MCF 10A (cell line): ENCODE measurements at regions not wholly inside any gene's neighbourhood (a gene's known extent, or its start where the extent isn't known, plus 50 kb on each side); places are given as distances from the start of the nearest gene placed in this dataset.

Experiments
- BruUV-seq: library from RNA; stranded (reverse); fragments of 400-500 nt; replicated peaks from 2 replicates; lab custom pipeline; 2021; lab: Mats Ljungman, UMichigan
- CTCF ChIA-PET: fragments of 300-600 bp; sonication (Branson Sonifier 250); formaldehyde crosslinking; extraction: SDS; loops from one replicate; lab custom pipeline; 2021; ENCODE audit warnings: antibody characterized with exemption, inconsistent platforms; lab: Yijun Ruan, JAX
- POLR2A ChIA-PET: fragments of 300-600, 350-650 bp; sonication (Branson Sonifier 250); formaldehyde crosslinking; extraction: SDS; loops from one replicate; lab custom pipeline; 2020; ENCODE audit warnings: antibody characterized with exemption, inconsistent platforms; lab: Yijun Ruan, JAX
- DNase-seq: peaks from one replicate; pipeline ENCODE4 v3.0.0-alpha.2; 2018; ENCODE audit not compliant: unreplicated experiment
- H3K27ac Mint-ChIP-seq: one replicate; pipeline ENCODE4 v1.8.0; 2022; ENCODE audit warnings: mild to moderate bottlenecking, low read depth, mixed read lengths; ENCODE audit not compliant: unreplicated experiment
- H3K27me3 Mint-ChIP-seq: one replicate; pipeline ENCODE4 v1.8.0; 2022; ENCODE audit warnings: mixed read lengths; ENCODE audit not compliant: insufficient read depth, unreplicated experiment
- H3K36me3 Mint-ChIP-seq: one replicate; pipeline ENCODE4 v1.8.0; 2022; ENCODE audit warnings: mild to moderate bottlenecking, moderate library complexity, mixed read lengths; ENCODE audit not compliant: insufficient read depth, unreplicated experiment
- H3K4me1 Mint-ChIP-seq: one replicate; pipeline ENCODE4 v1.8.0; 2022; ENCODE audit warnings: mixed read lengths; ENCODE audit not compliant: insufficient read depth, unreplicated experiment
- H3K4me3 Mint-ChIP-seq: one replicate; pipeline ENCODE4 v1.8.0; 2022; ENCODE audit warnings: mild to moderate bottlenecking, moderate library complexity, mixed read lengths; ENCODE audit not compliant: unreplicated experiment
- H3K9me3 Mint-ChIP-seq: one replicate; pipeline ENCODE4 v1.8.0; 2022; ENCODE audit warnings: mixed read lengths; ENCODE audit not compliant: unreplicated experiment
- intact Hi-C: fragments of 100-400 bp; cut with micrococcal nuclease; formaldehyde crosslinking; loops from 2 replicates; pipeline ENCODE4 v1.14.1; 2022
- TF ChIP-seq, protein P1 (sequence below): fragments of 200-600 bp; IDR thresholded peaks from one replicate; pipeline ENCODE4 v1.8.0; 2022; ENCODE audit warnings: antibody characterized with exemption, mild to moderate bottlenecking; ENCODE audit not compliant: unreplicated experiment

DNA sequence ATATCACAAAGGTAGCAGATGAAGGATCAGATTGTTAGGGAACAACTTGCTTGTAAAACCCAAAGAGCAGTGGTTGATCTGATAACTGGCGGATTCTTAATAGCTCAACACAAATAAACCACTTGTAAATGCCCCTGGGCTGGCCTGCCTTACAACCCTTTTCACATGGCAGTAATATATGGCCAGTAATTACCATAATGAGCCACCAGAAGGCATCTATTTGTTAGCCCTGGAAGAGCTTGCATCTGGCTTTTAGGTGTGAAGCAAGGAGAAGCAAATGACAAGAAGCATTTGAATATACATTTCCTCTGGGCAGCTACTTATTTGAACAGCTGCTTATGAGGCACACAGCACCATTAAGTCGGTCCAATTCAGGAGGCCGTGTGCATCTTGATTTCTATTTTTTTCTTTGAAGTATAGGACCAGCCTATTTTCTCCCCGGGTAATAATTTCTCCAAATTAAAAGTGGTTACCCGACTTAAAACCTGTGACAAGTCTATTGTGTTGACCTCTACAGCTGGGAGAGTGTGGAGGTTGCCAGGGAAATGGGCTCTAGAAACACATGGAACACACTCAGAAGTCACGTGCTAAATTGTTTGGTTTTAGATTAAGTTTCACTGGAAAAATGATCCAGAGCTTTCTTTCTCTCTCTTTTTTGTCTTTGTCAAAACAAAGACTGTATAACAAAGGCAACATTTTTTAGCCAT lies 113.4 kb downstream of the SEM1 start:
- Mint-ChIP-seq H3K4me3 (no peak overlapping the region), H3K27ac (no peak overlapping the region), H3K27me3 (peaks cover 38% of the 10 kb centered on the region), H3K4me1 (no peaks in the 10 kb centered on the region), H3K9me3 (no peaks in the 10 kb centered on the region), H3K36me3 (no peaks in the 10 kb centered on the region)
- TF ChIP-seq, protein P1, sequence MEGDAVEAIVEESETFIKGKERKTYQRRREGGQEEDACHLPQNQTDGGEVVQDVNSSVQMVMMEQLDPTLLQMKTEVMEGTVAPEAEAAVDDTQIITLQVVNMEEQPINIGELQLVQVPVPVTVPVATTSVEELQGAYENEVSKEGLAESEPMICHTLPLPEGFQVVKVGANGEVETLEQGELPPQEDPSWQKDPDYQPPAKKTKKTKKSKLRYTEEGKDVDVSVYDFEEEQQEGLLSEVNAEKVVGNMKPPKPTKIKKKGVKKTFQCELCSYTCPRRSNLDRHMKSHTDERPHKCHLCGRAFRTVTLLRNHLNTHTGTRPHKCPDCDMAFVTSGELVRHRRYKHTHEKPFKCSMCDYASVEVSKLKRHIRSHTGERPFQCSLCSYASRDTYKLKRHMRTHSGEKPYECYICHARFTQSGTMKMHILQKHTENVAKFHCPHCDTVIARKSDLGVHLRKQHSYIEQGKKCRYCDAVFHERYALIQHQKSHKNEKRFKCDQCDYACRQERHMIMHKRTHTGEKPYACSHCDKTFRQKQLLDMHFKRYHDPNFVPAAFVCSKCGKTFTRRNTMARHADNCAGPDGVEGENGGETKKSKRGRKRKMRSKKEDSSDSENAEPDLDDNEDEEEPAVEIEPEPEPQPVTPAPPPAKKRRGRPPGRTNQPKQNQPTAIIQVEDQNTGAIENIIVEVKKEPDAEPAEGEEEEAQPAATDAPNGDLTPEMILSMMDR: peak; percentile 23
- intact Hi-C loops: loop anchor here (1.0 kb wide), 1 partner anchor 431 kb away; no protein-coding TSS in a partner anchor
- POLR2A ChIA-PET: interaction anchor here (1.0 kb wide), 2 partner anchors 9 to 394 kb away, joined by 3 read pairs; no protein-coding TSS in a partner anchor
- DNase-seq: peak; percentile 27
- BruUV-seq: no TSS peak
- CTCF ChIA-PET: interaction anchor here (0.6 to 3.2 kb wide), 8 partner anchors 8 to 434 kb away, joined by 3 to 12 read pairs (median 4); no protein-coding TSS in a partner anchor

DNA sequence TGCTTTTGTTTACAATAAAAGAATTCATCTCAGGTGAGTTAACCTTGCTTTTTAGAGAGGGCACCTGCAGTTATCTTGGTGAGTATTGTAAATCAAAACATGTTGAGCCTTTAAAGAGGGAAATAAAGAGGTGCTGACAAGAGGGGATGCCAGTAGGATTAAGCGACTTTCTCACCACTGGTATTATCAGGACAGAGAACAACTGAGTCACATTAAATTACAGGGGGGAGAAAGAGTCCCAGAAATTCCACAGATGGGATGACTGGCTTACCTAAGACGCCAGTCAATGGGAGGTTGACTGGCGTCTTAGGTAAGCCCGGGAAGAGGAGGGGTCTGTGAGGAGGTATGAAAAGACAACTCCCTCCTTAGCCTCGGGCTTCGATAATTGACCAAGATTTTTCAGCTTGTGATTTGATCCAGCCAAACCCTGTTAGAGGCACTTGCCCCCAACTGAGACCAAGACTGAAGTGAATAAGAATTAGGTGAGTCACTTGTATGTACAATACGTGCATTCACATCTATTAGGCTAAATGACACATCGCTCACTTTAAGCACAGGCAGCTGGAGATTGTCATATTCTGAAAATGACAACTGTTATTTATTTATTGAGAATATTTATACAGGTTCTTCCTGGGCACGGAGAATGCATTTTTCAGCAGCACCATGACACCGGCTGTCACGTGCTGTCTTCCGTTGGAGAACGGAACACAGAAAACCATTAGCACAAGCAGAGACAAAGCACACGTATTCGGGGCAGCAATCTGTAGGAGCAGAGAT lies 117.6 kb downstream of the SEM1 start:
- CTCF ChIA-PET: interaction anchor here (0.6 to 0.9 kb wide), 2 partner anchors 436 to 721 kb away, joined by 3 to 5 read pairs; no protein-coding TSS in a partner anchor
- Mint-ChIP-seq H3K4me1 (no peaks in the 10 kb centered on the region), H3K27me3 (peaks cover 27% of the 10 kb centered on the region), H3K4me3 (no peak overlapping the region), H3K27ac (no peak overlapping the region), H3K36me3 (no peaks in the 10 kb centered on the region), H3K9me3 (no peaks in the 10 kb centered on the region)
- TF ChIP-seq, protein P1: no peak
- no TSS peak for BruUV-seq
- DNase-seq: no peak
- POLR2A ChIA-PET: no interaction called here
- intact Hi-C loops: no loop called here

DNA sequence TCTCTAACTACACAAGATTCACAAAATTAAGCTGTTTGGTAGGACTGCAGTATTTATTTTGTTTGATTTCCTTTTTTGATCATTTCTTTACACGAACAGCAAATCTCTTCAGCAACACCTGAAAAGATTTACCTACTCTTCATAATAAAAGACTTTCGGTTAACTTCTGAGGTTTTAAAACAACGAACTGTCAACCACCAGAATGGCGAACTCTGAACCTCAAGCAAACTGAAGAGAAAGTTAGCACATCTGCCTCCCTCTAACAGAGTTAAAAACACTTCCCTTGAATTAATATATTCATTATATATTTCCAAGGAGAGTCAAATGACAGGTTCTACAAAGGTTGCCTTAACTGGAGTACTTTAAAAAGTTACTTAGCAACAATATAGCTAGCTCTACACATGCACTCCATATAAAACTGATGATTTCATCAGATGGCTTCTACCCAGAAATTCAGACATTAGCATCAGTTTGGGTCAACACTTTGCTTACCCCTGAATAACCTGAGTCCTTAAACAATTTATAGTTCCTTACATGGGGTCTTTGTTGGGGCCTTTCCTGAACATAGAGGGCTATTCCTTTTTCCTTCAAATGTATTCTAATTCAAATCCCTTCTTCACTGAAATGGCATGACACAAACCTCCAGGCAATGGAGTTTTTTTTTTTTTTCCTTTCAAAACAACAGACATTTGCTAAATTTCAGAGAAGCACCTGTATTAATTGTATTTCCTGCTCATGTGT lies 118.3 kb downstream of the SEM1 start:
- Mint-ChIP-seq H3K27me3 (peaks cover 27% of the 10 kb centered on the region), H3K4me1 (no peaks in the 10 kb centered on the region), H3K27ac (no peak overlapping the region), H3K9me3 (no peaks in the 10 kb centered on the region), H3K36me3 (no peaks in the 10 kb centered on the region), H3K4me3 (no peak overlapping the region)
- CTCF ChIA-PET: no interaction called here
- intact Hi-C loops: no loop called here
- TF ChIP-seq, protein P1: no peak
- POLR2A ChIA-PET: no interaction called here
- no peak for DNase-seq
- BruUV-seq: no TSS peak
